HG02943 (cell line): ENCODE measurements at regions not wholly inside any gene's neighbourhood (a gene's known extent, or its start where the extent isn't known, plus 50 kb on each side); places are given as distances from the start of the nearest gene placed in this dataset.
"Not testable (repeated sequence)": the region's sequence is repeated elsewhere in the genome, so short reads cannot be mapped to it uniquely, and the experiment has no call there.

ENCODE experiments used
- ATAC-seq: cut with Tn5 transposase; IDR thresholded peaks from one replicate; pipeline ENCODE4 v1.9.1; 2021; ENCODE audit warnings: mild to moderate bottlenecking, low read depth, moderate library complexity; ENCODE audit not compliant: unreplicated experiment

- ATAC-seq = no peak
Observed at GRCh38 chrX:96483647-96484160, 200.9 kb upstream of the DIAPH2 start.

GRCh38 chrX:96486687-96487086 is 198.0 kb upstream of the DIAPH2 start:
- ATAC-seq = not testable (repeated sequence)

- no peak for ATAC-seq
Observed at GRCh38 chrX:96502507-96502906, 182.1 kb upstream of the DIAPH2 start.

GRCh38 chrX:96529386-96529785 is 155.3 kb upstream of the DIAPH2 start:
- ATAC-seq = not testable (repeated sequence)

- ATAC-seq = no peak
Observed at GRCh38 chrX:96538104-96538725, 146.4 kb upstream of the DIAPH2 start.

- ATAC-seq = no peak
Observed at GRCh38 chrX:96540111-96540631, 144.5 kb upstream of the DIAPH2 start.

GRCh38 chrX:96546281-96546680 is 138.4 kb upstream of the DIAPH2 start:
- ATAC-seq = not testable (repeated sequence)

- ATAC-seq = no peak
Observed at GRCh38 chrX:96551322-96551872, 133.2 kb upstream of the DIAPH2 start.

GRCh38 chrX:96556886-96557285 is 127.8 kb upstream of the DIAPH2 start:
- no peak for ATAC-seq

- ATAC-seq = not testable (repeated sequence)
Observed at GRCh38 chrX:96561129-96561528, 123.5 kb upstream of the DIAPH2 start.

- ATAC-seq = no peak
Observed at GRCh38 chrX:96563646-96564045, 121.0 kb upstream of the DIAPH2 start.

- no peak for ATAC-seq
Observed at GRCh38 chrX:96564595-96564994, 120.0 kb upstream of the DIAPH2 start.

- ATAC-seq = no peak
Observed at GRCh38 chrX:96566878-96567277, 117.8 kb upstream of the DIAPH2 start.

- ATAC-seq = no peak
Observed at GRCh38 chrX:96568071-96568470, 116.6 kb upstream of the DIAPH2 start.

- no peak for ATAC-seq
Observed at GRCh38 chrX:96569034-96569433, 115.6 kb upstream of the DIAPH2 start.

GRCh38 chrX:96575011-96575410 is 109.6 kb upstream of the DIAPH2 start:
- ATAC-seq = no peak

GRCh38 chrX:96576368-96576767 is 108.3 kb upstream of the DIAPH2 start:
- ATAC-seq = no peak

GRCh38 chrX:96578781-96579180 is 105.9 kb upstream of the DIAPH2 start:
- no peak for ATAC-seq

- ATAC-seq = no peak
Observed at GRCh38 chrX:96579252-96579651, 105.4 kb upstream of the DIAPH2 start.

GRCh38 chrX:96590403-96590802 is 94.2 kb upstream of the DIAPH2 start:
- ATAC-seq = no peak

- ATAC-seq = no peak
Observed at GRCh38 chrX:96591421-96591820, 93.2 kb upstream of the DIAPH2 start.

- ATAC-seq = not testable (repeated sequence)
Observed at GRCh38 chrX:96597847-96598246, 86.8 kb upstream of the DIAPH2 start.
